SIG-M5 treated with dmso at 0.1 percent for 504 hours (cell line): ENCODE measurements at regions not wholly inside any gene's neighbourhood (a gene's known extent, or its start where the extent isn't known, plus 50 kb on each side); places are given as distances from the start of the nearest gene placed in this dataset.

Experiments used
- DNase-seq: peaks from one replicate; lab custom pipeline; 2025; ENCODE audit not compliant: unreplicated experiment; lab: John Stamatoyannopoulos, UW

GRCh38 chr13:99893567-99893966, 78.0 kb downstream of the ZIC5 start:
- no peak for DNase-seq

GRCh38 chr13:99892866-99893504, 78.6 kb downstream of the ZIC5 start:
- no peak for DNase-seq

GRCh38 chr13:99892196-99892613, 79.4 kb downstream of the ZIC5 start:
- DNase-seq: no peak

GRCh38 chr13:99886706-99887105, 84.9 kb downstream of the ZIC5 start:
- no peak for DNase-seq

GRCh38 chr13:99884913-99885312, 86.7 kb downstream of the ZIC5 start:
- no peak for DNase-seq

- DNase-seq: no peak
Observed at GRCh38 chr13:99883805-99884204, 87.8 kb downstream of the ZIC5 start.

GRCh38 chr13:99878921-99879610, 92.5 kb downstream of the ZIC5 start:
- no peak for DNase-seq

- no peak for DNase-seq
Observed at GRCh38 chr13:99876651-99877050, 94.9 kb downstream of the ZIC5 start.

GRCh38 chr13:99875391-99875790, 96.2 kb downstream of the ZIC5 start:
- no peak for DNase-seq

- no peak for DNase-seq
Observed at GRCh38 chr13:99873832-99874430, 97.6 kb downstream of the ZIC5 start.

- no peak for DNase-seq
Observed at GRCh38 chr13:99873141-99873540, 98.4 kb downstream of the ZIC5 start.

- no peak for DNase-seq
Observed at GRCh38 chr13:99871249-99871898, 100.2 kb downstream of the ZIC5 start.

- DNase-seq: no peak
Observed at GRCh38 chr13:99870541-99870940, 101.0 kb downstream of the ZIC5 start.

- DNase-seq: no peak
Observed at GRCh38 chr13:99869830-99870229, 101.7 kb downstream of the ZIC5 start.

GRCh38 chr13:99868767-99869166, 102.8 kb downstream of the ZIC5 start:
- DNase-seq: no peak

GRCh38 chr13:99867535-99868257, 103.9 kb downstream of the ZIC5 start:
- DNase-seq: no peak

GRCh38 chr13:99866781-99867180, 104.8 kb downstream of the ZIC5 start:
- DNase-seq: no peak

- no peak for DNase-seq
Observed at GRCh38 chr13:99865420-99865930, 106.1 kb downstream of the ZIC5 start.

GRCh38 chr13:99864627-99864990, 107.0 kb downstream of the ZIC5 start:
- DNase-seq: no peak

GRCh38 chr13:99863789-99864626, 107.6 kb downstream of the ZIC5 start:
- no peak for DNase-seq
